HCT116 (cell line): ENCODE measurements at regions not wholly inside any gene's neighbourhood (a gene's known extent, or its start where the extent isn't known, plus 50 kb on each side); places are given as distances from the start of the nearest gene placed in this dataset.

Experiments used
- ATAC-seq: fragments of 200-7000 bp; cut with Tn5 transposase; 2 replicates; pipeline ENCODE4 v1.9.1; 2020; ENCODE audit warnings: mild to moderate bottlenecking, moderate library complexity
- BruUV-seq: library from RNA; stranded (reverse); fragments of 400-500 nt; replicated peaks from 2 replicates; lab custom pipeline; 2021; lab: Mats Ljungman, UMichigan
- CTCF ChIA-PET: fragments of 300-600 bp; sonication (Branson Sonifier 250); formaldehyde crosslinking; loops from one replicate; lab custom pipeline; 2021; ENCODE audit warnings: antibody characterized with exemption; lab: Charles Lee
- POLR2A ChIA-PET: fragments of 300-600, 350-600 bp; sonication (Branson Sonifier 250); formaldehyde crosslinking; loops from one replicate; lab custom pipeline; 2021; ENCODE audit warnings: antibody characterized with exemption; lab: Charles Lee
- RAD21 ChIA-PET, 2 experiments: fragments of 300-600 bp; sonication (Branson Sonifier 250); formaldehyde crosslinking; loops; one replicate each; lab custom pipeline; 2023; ENCODE audit warnings: low total read pairs in 2 of 2; ENCODE audit not compliant: uncharacterized antibody in 2 of 2, unreplicated experiment in 2 of 2, low non-redundant PET in 1 of 2; lab: Charles Lee
- DNase-seq: peaks from one replicate; pipeline ENCODE4 v3.0.0-alpha.2; 2010; ENCODE audit warnings: low read depth, low spot score
- H2AFZ ChIP-seq: fragments of 200-600 bp; shearing (Covaris generic), sonication (generic); 2 replicates; pipeline ENCODE4 v1.6.1; 2017; ENCODE audit warnings: low read depth, mixed run types, mixed read lengths, antibody characterized with exemption, low read length; ENCODE audit not compliant: poor library complexity, severe bottlenecking
- H3K27ac ChIP-seq: 2 replicates; pipeline ENCODE4 v1.5.1; 2012; ENCODE audit warnings: low read depth, low read length
- H3K27me3 ChIP-seq: fragments of 200-600 bp; sonication (generic); 2 replicates; pipeline ENCODE4 v1.6.1; 2016; ENCODE audit warnings: mixed run types, low read length, mixed read lengths; ENCODE audit not compliant: insufficient read depth
- H3K36me3 ChIP-seq, 2 experiments: fragments of 200-500 bp in 1 of 2; fragments of 200-600 bp in 1 of 2; sonication (Bioruptor generic) in 1 of 2; sonication (generic) in 1 of 2; 2 replicates each; pipeline versions ENCODE4 v1.5.1 to v1.6.1; 2014 to 2016; ENCODE audit warnings: low read length in 2 of 2, inconsistent platforms in 1 of 2, mixed read lengths in 1 of 2, mixed run types in 1 of 2; ENCODE audit not compliant: insufficient read depth in 2 of 2, control insufficient read depth in 1 of 2
- H3K4me1 ChIP-seq, 2 experiments: fragments of 200-600 bp in 1 of 2; sonication (generic) in 1 of 2; 2 replicates each; pipeline versions ENCODE4 v1.5.1 to v1.6.1; 2012 to 2017; ENCODE audit warnings: low read length in 2 of 2, inconsistent platforms in 1 of 2, mild to moderate bottlenecking in 1 of 2, mixed read lengths in 1 of 2, mixed run types in 1 of 2, moderate library complexity in 1 of 2; ENCODE audit not compliant: insufficient read depth in 2 of 2, control insufficient read depth in 1 of 2
- H3K4me2 ChIP-seq: fragments of 200-600 bp; sonication (generic); 2 replicates; pipeline ENCODE4 v1.6.1; 2017; ENCODE audit warnings: mixed run types, low read length, mixed read lengths
- H3K4me3 ChIP-seq, 2 experiments: fragments of 200-600 bp in 1 of 2; sonication (generic) in 1 of 2; replicated peaks in 1 of 2; 2 replicates each; pipeline ENCODE4 v1.5.1; 2011 to 2016; ENCODE audit warnings: low read length in 2 of 2, control low read depth in 1 of 2, low read depth in 1 of 2, mild to moderate bottlenecking in 1 of 2, mixed read lengths in 1 of 2, mixed run types in 1 of 2
- H3K79me2 ChIP-seq: fragments of 200-600 bp; sonication (generic); 2 replicates; pipeline ENCODE4 v1.6.1; 2017; ENCODE audit warnings: mild to moderate bottlenecking, mixed run types, low read length, moderate library complexity, mixed read lengths; ENCODE audit not compliant: insufficient read depth
- H3K9ac ChIP-seq: fragments of 200-600 bp; sonication (generic); 2 replicates; pipeline ENCODE4 v1.6.1; 2016; ENCODE audit warnings: low read length, mixed read lengths
- H3K9me2 ChIP-seq: fragments of 200-600 bp; sonication (generic), shearing (Covaris generic); 2 replicates; pipeline ENCODE4 v1.6.1; 2017; ENCODE audit warnings: mixed run types, mild to moderate bottlenecking, moderate library complexity; ENCODE audit not compliant: insufficient read depth
- H3K9me3 ChIP-seq, 2 experiments: fragments of 200-500 bp in 1 of 2; fragments of 200-600 bp in 1 of 2; sonication (Bioruptor generic) in 1 of 2; sonication (generic) in 1 of 2; 2 replicates each; pipeline ENCODE4 v1.6.1; 2014 to 2017; ENCODE audit warnings: low read length in 2 of 2, mixed read lengths in 2 of 2, inconsistent platforms in 1 of 2, low read depth in 1 of 2, mild to moderate bottlenecking in 1 of 2, mixed run types in 1 of 2, moderate library complexity in 1 of 2; ENCODE audit not compliant: control insufficient read depth in 1 of 2, insufficient read depth in 1 of 2
- H4K20me1 ChIP-seq: fragments of 200-600 bp; sonication (generic), shearing (Covaris generic); 2 replicates; pipeline ENCODE4 v1.6.1; 2017; ENCODE audit warnings: mixed run types, mild to moderate bottlenecking, moderate library complexity; ENCODE audit not compliant: insufficient read depth
- EGR1 ChIP-seq: IDR thresholded peaks from 2 replicates; pipeline ENCODE4 v1.6.1; 2012; ENCODE audit warnings: low read depth
- ELF1 ChIP-seq: IDR thresholded peaks from 2 replicates; pipeline ENCODE4 v1.6.1; 2012; ENCODE audit warnings: low read depth, borderline replicate concordance
- EZH2phosphoT487 ChIP-seq: fragments of 200-600 bp; IDR thresholded peaks from 2 replicates; pipeline ENCODE4 v1.6.1; 2018; ENCODE audit warnings: antibody characterized with exemption, borderline replicate concordance
- POLR2A ChIP-seq: IDR thresholded peaks from 2 replicates; pipeline ENCODE4 v1.7.0; 2011; ENCODE audit warnings: borderline replicate concordance; ENCODE audit not compliant: insufficient read depth, insufficient read length; ENCODE audit errors: extremely low read depth
- POLR2AphosphoS5 ChIP-seq: IDR thresholded peaks from 2 replicates; pipeline ENCODE4 v1.6.1; 2011; ENCODE audit warnings: mild to moderate bottlenecking, low read depth, low read length, moderate library complexity
- SIN3A ChIP-seq: IDR thresholded peaks from 2 replicates; pipeline ENCODE4 v1.6.1; 2012; ENCODE audit warnings: low read depth
- YY1 ChIP-seq: IDR thresholded peaks from 2 replicates; pipeline ENCODE4 v1.6.1; 2011; ENCODE audit warnings: low read length, low read depth, moderate library complexity, mild to moderate bottlenecking; ENCODE audit not compliant: insufficient replicate concordance; ENCODE audit errors: extremely low read depth
- ZFX ChIP-seq: fragments of 450-650 bp; IDR thresholded peaks from 2 replicates; pipeline ENCODE4 v1.6.1; 2017
- ZNF274 ChIP-seq: fragments of 200-500 bp; sonication (Bioruptor generic); IDR thresholded peaks from 2 replicates; pipeline ENCODE4 v1.6.1; 2014; ENCODE audit warnings: mild to moderate bottlenecking, low read depth, low read length, inconsistent platforms
- intact Hi-C: fragments of 100-400 bp; cut with micrococcal nuclease; formaldehyde crosslinking; loops from 2 replicates; pipeline ENCODE4 v1.10.0; 2022
- TF ChIP-seq, protein P1 (sequence below): IDR thresholded peaks from 2 replicates; pipeline ENCODE4 v1.6.1; 2012; ENCODE audit warnings: low read depth
- TF ChIP-seq, protein P2 (sequence below): IDR thresholded peaks from 2 replicates; pipeline ENCODE4 v1.6.1; 2012
- TF ChIP-seq, protein P3 (sequence below), 3 experiments: fragments of 200-600 bp in 1 of 3; sonication (generic) in 1 of 3; IDR thresholded peaks in 2 of 3; conservative IDR thresholded peaks in 1 of 3; 2 replicates each; pipeline ENCODE4 v1.5.1; 2012 to 2017; ENCODE audit warnings: low read depth in 2 of 3, low read length in 2 of 3, antibody characterized with exemption in 1 of 3, borderline replicate concordance in 1 of 3, control low read depth in 1 of 3, mild to moderate bottlenecking in 1 of 3, mixed read lengths in 1 of 3, mixed run types in 1 of 3, moderate library complexity in 1 of 3; ENCODE audit not compliant: insufficient read depth in 1 of 3
- TF ChIP-seq, protein P4 (sequence below): IDR thresholded peaks from 2 replicates; pipeline ENCODE4 v1.6.1; 2012

DNA sequence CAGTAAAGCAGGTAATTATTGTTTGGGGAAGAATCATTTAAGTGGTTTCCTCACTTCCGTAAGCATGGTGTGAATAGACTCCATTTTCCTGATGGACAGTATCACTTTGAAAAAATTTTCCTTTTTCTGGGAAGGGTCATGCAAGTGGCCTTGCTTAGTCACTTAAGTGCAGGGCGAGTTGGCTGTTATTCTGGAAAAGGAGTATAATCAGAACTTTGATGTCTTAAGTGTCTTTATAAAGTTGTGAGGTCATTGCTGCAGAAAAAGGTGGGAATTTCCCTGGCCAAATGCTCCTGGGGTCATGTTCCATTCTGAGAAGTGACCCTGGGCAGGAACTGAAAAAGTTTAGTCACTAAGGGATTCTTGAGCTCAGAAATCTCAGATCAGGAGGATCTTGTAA, 146.1 kb upstream of the OTUD4 start:
- no TSS peak for BruUV-seq
- H3K79me2 ChIP-seq, result no peaks in the 10 kb centered on the region
- intact Hi-C loops, result no loop called here

More for the DNA sequence above, 146.1 kb upstream of the OTUD4 start:
- DNase-seq (no peak), ATAC-seq (no peak)
- TF ChIP-seq EZH2phosphoT487 (no peak), EGR1 (no peak), ZFX (no peak), POLR2AphosphoS5 (no peak), SIN3A (no peak), POLR2A (no peak), ELF1 (no peak), ZNF274 (no peak), YY1 (no peak)
- TF ChIP-seq, protein P1, sequence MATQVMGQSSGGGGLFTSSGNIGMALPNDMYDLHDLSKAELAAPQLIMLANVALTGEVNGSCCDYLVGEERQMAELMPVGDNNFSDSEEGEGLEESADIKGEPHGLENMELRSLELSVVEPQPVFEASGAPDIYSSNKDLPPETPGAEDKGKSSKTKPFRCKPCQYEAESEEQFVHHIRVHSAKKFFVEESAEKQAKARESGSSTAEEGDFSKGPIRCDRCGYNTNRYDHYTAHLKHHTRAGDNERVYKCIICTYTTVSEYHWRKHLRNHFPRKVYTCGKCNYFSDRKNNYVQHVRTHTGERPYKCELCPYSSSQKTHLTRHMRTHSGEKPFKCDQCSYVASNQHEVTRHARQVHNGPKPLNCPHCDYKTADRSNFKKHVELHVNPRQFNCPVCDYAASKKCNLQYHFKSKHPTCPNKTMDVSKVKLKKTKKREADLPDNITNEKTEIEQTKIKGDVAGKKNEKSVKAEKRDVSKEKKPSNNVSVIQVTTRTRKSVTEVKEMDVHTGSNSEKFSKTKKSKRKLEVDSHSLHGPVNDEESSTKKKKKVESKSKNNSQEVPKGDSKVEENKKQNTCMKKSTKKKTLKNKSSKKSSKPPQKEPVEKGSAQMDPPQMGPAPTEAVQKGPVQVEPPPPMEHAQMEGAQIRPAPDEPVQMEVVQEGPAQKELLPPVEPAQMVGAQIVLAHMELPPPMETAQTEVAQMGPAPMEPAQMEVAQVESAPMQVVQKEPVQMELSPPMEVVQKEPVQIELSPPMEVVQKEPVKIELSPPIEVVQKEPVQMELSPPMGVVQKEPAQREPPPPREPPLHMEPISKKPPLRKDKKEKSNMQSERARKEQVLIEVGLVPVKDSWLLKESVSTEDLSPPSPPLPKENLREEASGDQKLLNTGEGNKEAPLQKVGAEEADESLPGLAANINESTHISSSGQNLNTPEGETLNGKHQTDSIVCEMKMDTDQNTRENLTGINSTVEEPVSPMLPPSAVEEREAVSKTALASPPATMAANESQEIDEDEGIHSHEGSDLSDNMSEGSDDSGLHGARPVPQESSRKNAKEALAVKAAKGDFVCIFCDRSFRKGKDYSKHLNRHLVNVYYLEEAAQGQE, result no peak
- TF ChIP-seq, protein P2, sequence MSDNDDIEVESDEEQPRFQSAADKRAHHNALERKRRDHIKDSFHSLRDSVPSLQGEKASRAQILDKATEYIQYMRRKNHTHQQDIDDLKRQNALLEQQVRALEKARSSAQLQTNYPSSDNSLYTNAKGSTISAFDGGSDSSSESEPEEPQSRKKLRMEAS, result no peak
- TF ChIP-seq, protein P3, sequence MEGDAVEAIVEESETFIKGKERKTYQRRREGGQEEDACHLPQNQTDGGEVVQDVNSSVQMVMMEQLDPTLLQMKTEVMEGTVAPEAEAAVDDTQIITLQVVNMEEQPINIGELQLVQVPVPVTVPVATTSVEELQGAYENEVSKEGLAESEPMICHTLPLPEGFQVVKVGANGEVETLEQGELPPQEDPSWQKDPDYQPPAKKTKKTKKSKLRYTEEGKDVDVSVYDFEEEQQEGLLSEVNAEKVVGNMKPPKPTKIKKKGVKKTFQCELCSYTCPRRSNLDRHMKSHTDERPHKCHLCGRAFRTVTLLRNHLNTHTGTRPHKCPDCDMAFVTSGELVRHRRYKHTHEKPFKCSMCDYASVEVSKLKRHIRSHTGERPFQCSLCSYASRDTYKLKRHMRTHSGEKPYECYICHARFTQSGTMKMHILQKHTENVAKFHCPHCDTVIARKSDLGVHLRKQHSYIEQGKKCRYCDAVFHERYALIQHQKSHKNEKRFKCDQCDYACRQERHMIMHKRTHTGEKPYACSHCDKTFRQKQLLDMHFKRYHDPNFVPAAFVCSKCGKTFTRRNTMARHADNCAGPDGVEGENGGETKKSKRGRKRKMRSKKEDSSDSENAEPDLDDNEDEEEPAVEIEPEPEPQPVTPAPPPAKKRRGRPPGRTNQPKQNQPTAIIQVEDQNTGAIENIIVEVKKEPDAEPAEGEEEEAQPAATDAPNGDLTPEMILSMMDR (IDR thresholded peaks at IDR 0.05 in 2 of 3, conservative IDR thresholded peaks at IDR 0.05 in 1 of 3; ENCODE audit: borderline replicate concordance in 1 of 3, insufficient read depth in 1 of 3, low read depth in 2 of 3, low read length in 2 of 3), result no peak
- TF ChIP-seq, protein P4, sequence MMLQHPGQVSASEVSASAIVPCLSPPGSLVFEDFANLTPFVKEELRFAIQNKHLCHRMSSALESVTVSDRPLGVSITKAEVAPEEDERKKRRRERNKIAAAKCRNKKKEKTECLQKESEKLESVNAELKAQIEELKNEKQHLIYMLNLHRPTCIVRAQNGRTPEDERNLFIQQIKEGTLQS, result no peak
- Histone ChIP-seq H3K4me3 (no peak overlapping the region), H3K36me3 (no peaks in the 10 kb centered on the region), H3K27me3 (no peaks in the 10 kb centered on the region), H2AFZ (no peak overlapping the region), H4K20me1 (no peaks in the 10 kb centered on the region), H3K9ac (no peak overlapping the region), H3K27ac (no peak overlapping the region), H3K4me2 (peak overlapping the region; percentile 22; the same call in 1 of the 2 replicates), H3K4me1 (peaks cover 0 to 11% of the 10 kb centered on the region in 2 experiments; a peak in 1 of 4 replicates), H3K9me2 (no peaks in the 10 kb centered on the region), H3K9me3 (no peaks in the 10 kb centered on the region)
- ChIA-PET CTCF (no interaction called here), RAD21 (no interaction called here), POLR2A (no interaction called here)
